ENCODE measurements at regions not wholly inside any gene's neighbourhood (a gene's known extent, or its start where the extent isn't known, plus 50 kb on each side); places are given as distances from the start of the nearest gene placed in this dataset.

GRCh38 chr4:111701102-111701501, 444.2 kb upstream of the FAM241A start:
- H4K8ac ChIP-seq (ENCODE audit: extremely low read depth, insufficient read depth, low read length): no peak overlapping the region
- H2BK5ac ChIP-seq (ENCODE audit: low read depth, low read length): no peak overlapping the region
- no peak overlapping the region for H3K4ac ChIP-seq (replicated peaks; ENCODE audit: insufficient read length, low read depth, low read length)
- no peak for FAIRE-seq
- no peak overlapping the region for H4K5ac ChIP-seq (ENCODE audit: insufficient read length, low read depth, low read length)
- H3K79me2 ChIP-seq (ENCODE audit: control insufficient read depth in 1 of 2, insufficient read depth in 2 of 2, low read length in 2 of 2): no peaks in the 10 kb centered on the region
- no peak overlapping the region for H2AFZ ChIP-seq (ENCODE audit: low read length)
- no peak overlapping the region for H2BK20ac ChIP-seq (ENCODE audit: low read length)
- H3K27ac ChIP-seq (ENCODE audit: low read depth, low read length): no peak overlapping the region
- H3K14ac ChIP-seq (ENCODE audit: insufficient read length): no peak overlapping the region
- no peak overlapping the region for H3K4me3 ChIP-seq (ENCODE audit: extremely low read depth in 1 of 4, insufficient read depth in 2 of 4, low read depth in 3 of 4, low read length in 4 of 4)
- no peak overlapping the region for H3K56ac ChIP-seq (replicated peaks; ENCODE audit: insufficient read length, low read depth, low read length)
- POLR2A ChIA-PET (ENCODE audit: partially characterized antibody): no interaction called here
- no peak overlapping the region for H2BK12ac ChIP-seq (ENCODE audit: low read depth, low read length)
- H3K79me1 ChIP-seq (ENCODE audit: low read depth, low read length): no peaks in the 10 kb centered on the region
- no peak overlapping the region for H4K91ac ChIP-seq (replicated peaks; ENCODE audit: insufficient read length, low read length)
- no peak overlapping the region for H3K23ac ChIP-seq (ENCODE audit: insufficient read length)
- H3K4me2 ChIP-seq (ENCODE audit: insufficient read depth in 1 of 2, low read depth in 2 of 2, low read length in 2 of 2): no peak overlapping the region
- no peak overlapping the region for H3K9ac ChIP-seq (replicated peaks in 1 of 4; ENCODE audit: extremely low read depth in 1 of 4, low read depth in 3 of 4, low read length in 3 of 4)
- 87% methylated on average over 3 of the region's 3 CpGs; no CpG with 5 or more reads in 1 of the 2 experiments for WGBS, 2 experiments (ENCODE audit: extremely low coverage in 1 of 2, insufficient coverage in 1 of 2, insufficient read length in 1 of 2, insufficient replicate concordance in 2 of 2, low coverage in 1 of 2, low lambda C conversion rate in 2 of 2, missing lambda C conversion rate in 1 of 2)
- H3K18ac ChIP-seq (ENCODE audit: extremely low read depth, low read length): no peak overlapping the region
- H2BK120ac ChIP-seq (replicated peaks; ENCODE audit: low read depth, low read length): no peak overlapping the region
- no peaks in the 10 kb centered on the region for H3K27me3 ChIP-seq (replicated peaks in 1 of 4; ENCODE audit: control insufficient read depth in 3 of 4, extremely low read depth in 1 of 4, insufficient read depth in 3 of 4, low read length in 3 of 4)
- H3K9me3 ChIP-seq (ENCODE audit: insufficient read depth in 2 of 2, low read depth in 1 of 2, low read length in 1 of 2): no peaks in the 10 kb centered on the region
- H3K23me2 ChIP-seq (ENCODE audit: low read depth, low read length): no peaks in the 10 kb centered on the region; the same call in 1 of the 2 replicates
- H2BK15ac ChIP-seq (ENCODE audit: low read length): no peak overlapping the region
- H4K20me1 ChIP-seq (replicated peaks in 1 of 2; ENCODE audit: control insufficient read depth in 1 of 2, insufficient read depth in 2 of 2, low read length in 2 of 2): no peaks in the 10 kb centered on the region
- no peak overlapping the region for H2AK5ac ChIP-seq (ENCODE audit: low read depth, low read length)
- CTCF ChIA-PET (ENCODE audit: partially characterized antibody): interaction anchor here (0.5 kb wide), 1 partner anchor 13 kb away, joined by 3 read pairs; no protein-coding TSS in a partner anchor
- no peak for DNase-seq (ENCODE audit: low read depth in 1 of 2, low spot score in 2 of 2)
- no peaks in the 10 kb centered on the region for H3K36me3 ChIP-seq (ENCODE audit: control insufficient read depth in 2 of 4, insufficient read depth in 4 of 4, low read length in 3 of 4)
- H3K4me1 ChIP-seq (replicated peaks in 1 of 4; ENCODE audit: control insufficient read depth in 3 of 4, insufficient read depth in 4 of 4, low read length in 3 of 4): no peaks in the 10 kb centered on the region
- TF ChIP-seq YY1 (IDR thresholded peaks at IDR 0.05; ENCODE audit: low read depth, low read length) (no peak), BRCA1 (IDR thresholded peaks at IDR 0.05; ENCODE audit: low read depth, low read length) (no peak), E2F6 (IDR thresholded peaks at IDR 0.05) (no peak), MAFK (IDR thresholded peaks at IDR 0.05; ENCODE audit: low read depth, low read length) (no peak), TEAD4 (IDR thresholded peaks at IDR 0.05; ENCODE audit: low read depth, low read length) (no peak), RBBP5 (IDR thresholded peaks at IDR 0.05; ENCODE audit: borderline replicate concordance, low read depth, low read length) (no peak), NANOG (IDR thresholded peaks at IDR 0.05; ENCODE audit: insufficient read depth, low read depth, low read length, poor library complexity, severe bottlenecking) (no peak), PHF8 (conservative IDR thresholded peaks at IDR 0.05; ENCODE audit: low read depth, low read length) (no peak), ZNF274 (IDR thresholded peaks at IDR 0.05; ENCODE audit: borderline replicate concordance, extremely low read depth, low read length) (no peak), TCF12 (IDR thresholded peaks at IDR 0.05; ENCODE audit: low read depth, low read length) (no peak), SP4 (IDR thresholded peaks at IDR 0.05; ENCODE audit: low read length) (no peak), CEBPB (IDR thresholded peaks at IDR 0.05; ENCODE audit: low read depth, low read length) (no peak), TBP (IDR thresholded peaks at IDR 0.05; ENCODE audit: low read depth, low read length) (no peak)
- TF ChIP-seq, protein P1, sequence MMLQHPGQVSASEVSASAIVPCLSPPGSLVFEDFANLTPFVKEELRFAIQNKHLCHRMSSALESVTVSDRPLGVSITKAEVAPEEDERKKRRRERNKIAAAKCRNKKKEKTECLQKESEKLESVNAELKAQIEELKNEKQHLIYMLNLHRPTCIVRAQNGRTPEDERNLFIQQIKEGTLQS (IDR thresholded peaks at IDR 0.05; ENCODE audit: insufficient read depth, low read depth, low read length): no peak
